OCI-LY7 (cell line): ENCODE measurements at regions not wholly inside any gene's neighbourhood (a gene's known extent, or its start where the extent isn't known, plus 50 kb on each side); places are given as distances from the start of the nearest gene placed in this dataset.

Experiments
- EZH2phosphoT487 ChIP-seq: fragments of 200-600 bp; sonication (generic); IDR thresholded peaks from 2 replicates; pipeline ENCODE4 v1.6.1; 2018; ENCODE audit warnings: low read depth, borderline replicate concordance, mild to moderate bottlenecking, mixed run types, antibody characterized with exemption, low read length, moderate library complexity, mixed read lengths
- TF ChIP-seq, protein P1 (sequence below): fragments of 200-600 bp; sonication (generic); conservative IDR thresholded peaks from 2 replicates; pipeline ENCODE4 v1.5.1; 2014; ENCODE audit warnings: mild to moderate bottlenecking, antibody characterized with exemption, low read length, moderate library complexity, mixed read lengths

DNA sequence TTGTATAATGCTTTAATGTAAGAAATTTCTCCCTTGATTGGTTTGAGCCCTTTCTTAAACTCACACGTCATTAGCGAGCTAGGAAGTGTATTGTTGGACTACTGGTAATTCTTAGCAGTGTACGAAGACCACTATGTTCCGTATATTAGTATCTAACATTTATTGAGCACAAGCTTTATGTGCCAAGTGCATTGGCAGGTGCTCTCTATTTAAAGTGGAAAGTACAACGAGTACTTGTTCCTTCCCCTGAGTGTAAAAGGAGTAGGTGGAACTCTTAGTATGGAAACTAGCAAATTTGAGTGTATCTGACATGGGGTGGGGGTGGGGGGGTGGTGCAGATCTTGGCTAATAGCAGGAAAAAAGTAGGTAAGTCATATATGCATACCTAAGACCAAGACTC, 594.7 kb downstream of the FGF9 start:
- TF ChIP-seq EZH2phosphoT487 = no peak
- TF ChIP-seq, protein P1, sequence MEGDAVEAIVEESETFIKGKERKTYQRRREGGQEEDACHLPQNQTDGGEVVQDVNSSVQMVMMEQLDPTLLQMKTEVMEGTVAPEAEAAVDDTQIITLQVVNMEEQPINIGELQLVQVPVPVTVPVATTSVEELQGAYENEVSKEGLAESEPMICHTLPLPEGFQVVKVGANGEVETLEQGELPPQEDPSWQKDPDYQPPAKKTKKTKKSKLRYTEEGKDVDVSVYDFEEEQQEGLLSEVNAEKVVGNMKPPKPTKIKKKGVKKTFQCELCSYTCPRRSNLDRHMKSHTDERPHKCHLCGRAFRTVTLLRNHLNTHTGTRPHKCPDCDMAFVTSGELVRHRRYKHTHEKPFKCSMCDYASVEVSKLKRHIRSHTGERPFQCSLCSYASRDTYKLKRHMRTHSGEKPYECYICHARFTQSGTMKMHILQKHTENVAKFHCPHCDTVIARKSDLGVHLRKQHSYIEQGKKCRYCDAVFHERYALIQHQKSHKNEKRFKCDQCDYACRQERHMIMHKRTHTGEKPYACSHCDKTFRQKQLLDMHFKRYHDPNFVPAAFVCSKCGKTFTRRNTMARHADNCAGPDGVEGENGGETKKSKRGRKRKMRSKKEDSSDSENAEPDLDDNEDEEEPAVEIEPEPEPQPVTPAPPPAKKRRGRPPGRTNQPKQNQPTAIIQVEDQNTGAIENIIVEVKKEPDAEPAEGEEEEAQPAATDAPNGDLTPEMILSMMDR = no peak
